PC-9 (cell line): ENCODE measurements at regions not wholly inside any gene's neighbourhood (a gene's known extent, or its start where the extent isn't known, plus 50 kb on each side); places are given as distances from the start of the nearest gene placed in this dataset.

ENCODE experiments used
- BruUV-seq: library from RNA; stranded (reverse); fragments of 400-500 nt; replicated peaks from 2 replicates; lab custom pipeline; 2021; lab: Mats Ljungman, UMichigan
- CTCF ChIA-PET: fragments of 300-600 bp; sonication (Branson Sonifier 250); formaldehyde crosslinking; loops from one replicate; lab custom pipeline; 2022; ENCODE audit warnings: antibody characterized with exemption; lab: Charles Lee
- POLR2A ChIA-PET: fragments of 300-600 bp; sonication (Branson Sonifier 250); formaldehyde crosslinking; loops from one replicate; lab custom pipeline; 2022; ENCODE audit warnings: antibody characterized with exemption; ENCODE audit not compliant: unreplicated experiment; lab: Charles Lee
- DNase-seq, 2 experiments: peaks; one replicate each; pipeline versions ENCODE4 v3.0.0 to v3.0.0-alpha.2; 2015 to 2022; ENCODE audit warnings: mixed read lengths in 1 of 2
- H2AFZ ChIP-seq: fragments of 200-600 bp; sonication (generic); 2 replicates; pipeline ENCODE4 v1.8.1; 2017; ENCODE audit warnings: antibody characterized with exemption
- H3F3A ChIP-seq: fragments of 200-600 bp; sonication (generic); 2 replicates; pipeline ENCODE4 v1.8.1; 2017; ENCODE audit warnings: antibody characterized with exemption, mild to moderate bottlenecking, low read depth; ENCODE audit not compliant: insufficient read depth
- H3K27ac ChIP-seq: fragments of 200-600 bp; sonication (generic); 2 replicates; pipeline ENCODE4 v1.6.1; 2016; ENCODE audit warnings: mixed run types
- H3K27me3 ChIP-seq: fragments of 200-600 bp; sonication (generic); 2 replicates; pipeline ENCODE4 v1.6.1; 2016; ENCODE audit warnings: low read depth, mixed run types; ENCODE audit not compliant: insufficient read depth
- H3K36me3 ChIP-seq: fragments of 200-600 bp; sonication (generic); 2 replicates; pipeline ENCODE4 v1.6.1; 2016; ENCODE audit warnings: low read depth, mixed run types
- H3K4me1 ChIP-seq: fragments of 200-600 bp; sonication (generic); replicated peaks from 2 replicates; pipeline ENCODE4 v1.6.1; 2016; ENCODE audit warnings: mixed run types; ENCODE audit not compliant: insufficient read depth
- H3K4me2 ChIP-seq: fragments of 200-600 bp; sonication (generic); 2 replicates; pipeline ENCODE4 v1.6.1; 2017; ENCODE audit warnings: mixed run types
- H3K4me3 ChIP-seq: fragments of 200-600 bp; sonication (generic); 2 replicates; pipeline ENCODE4 v1.6.1; 2016; ENCODE audit warnings: mixed run types
- H3K79me2 ChIP-seq: fragments of 200-600 bp; sonication (generic); 2 replicates; pipeline ENCODE4 v1.6.1; 2017; ENCODE audit warnings: low read depth, mixed run types
- H3K9me2 ChIP-seq: fragments of 200-600 bp; sonication (generic); 2 replicates; pipeline ENCODE4 v1.8.1; 2017; ENCODE audit warnings: mild to moderate bottlenecking; ENCODE audit not compliant: insufficient read depth
- H3K9me3 ChIP-seq: fragments of 200-600 bp; sonication (generic); 2 replicates; pipeline ENCODE4 v1.8.1; 2016; ENCODE audit warnings: low read depth; ENCODE audit not compliant: insufficient read depth
- H4K20me1 ChIP-seq: fragments of 200-600 bp; sonication (generic); 2 replicates; pipeline ENCODE4 v1.8.1; 2017; ENCODE audit not compliant: insufficient read depth
- CTCF ChIP-seq: fragments of 200-600 bp; sonication (generic); conservative IDR thresholded peaks from 2 replicates; pipeline ENCODE4 v1.6.1; 2017; ENCODE audit warnings: mixed run types, antibody characterized with exemption, mild to moderate bottlenecking, moderate library complexity
- EZH2 ChIP-seq: fragments of 200-600 bp; sonication (generic); IDR thresholded peaks from 2 replicates; pipeline ENCODE4 v1.8.0; 2017; ENCODE audit warnings: antibody characterized with exemption, low read depth
- intact Hi-C: fragments of 100-400 bp; cut with micrococcal nuclease; formaldehyde crosslinking; loops from one replicate; pipeline ENCODE4 v1.10.0; 2022; ENCODE audit not compliant: unreplicated experiment

GRCh38 chr18:38475686-38476085 is 910.1 kb upstream of the CELF4 start:
- no peak for DNase-seq
- no TSS peak for BruUV-seq
- Histone ChIP-seq H3K9me2 (no peaks in the 10 kb centered on the region), H3K27ac (no peak overlapping the region), H3F3A (no peaks in the 10 kb centered on the region), H4K20me1 (no peaks in the 10 kb centered on the region), H2AFZ (no peak overlapping the region), H3K4me3 (no peak overlapping the region), H3K27me3 (no peaks in the 10 kb centered on the region), H3K79me2 (no peaks in the 10 kb centered on the region), H3K4me2 (no peak overlapping the region), H3K36me3 (no peaks in the 10 kb centered on the region), H3K9me3 (no peaks in the 10 kb centered on the region), H3K4me1 (no peaks in the 10 kb centered on the region)
- ChIA-PET CTCF (no interaction called here), POLR2A (no interaction called here)
- TF ChIP-seq CTCF (no peak), EZH2 (no peak)
- intact Hi-C loops = no loop called here

GRCh38 chr18:38473535-38473934 is 907.9 kb upstream of the CELF4 start:
- Histone ChIP-seq H4K20me1 (no peaks in the 10 kb centered on the region), H3K9me3 (no peaks in the 10 kb centered on the region), H3K36me3 (no peaks in the 10 kb centered on the region), H3K27me3 (no peaks in the 10 kb centered on the region), H3K79me2 (no peaks in the 10 kb centered on the region), H3K4me2 (no peak overlapping the region), H3K27ac (no peak overlapping the region), H2AFZ (no peak overlapping the region), H3K4me1 (no peaks in the 10 kb centered on the region), H3F3A (no peaks in the 10 kb centered on the region), H3K9me2 (no peaks in the 10 kb centered on the region), H3K4me3 (no peak overlapping the region)
- POLR2A ChIA-PET = no interaction called here
- CTCF ChIA-PET = no interaction called here
- DNase-seq = no peak
- no TSS peak for BruUV-seq
- intact Hi-C loops = no loop called here
- TF ChIP-seq EZH2 (no peak), CTCF (no peak)

- ChIA-PET POLR2A (no interaction called here), CTCF (no interaction called here)
- Histone ChIP-seq H3F3A (no peaks in the 10 kb centered on the region), H4K20me1 (no peaks in the 10 kb centered on the region), H3K4me3 (no peak overlapping the region), H2AFZ (no peak overlapping the region), H3K9me2 (no peaks in the 10 kb centered on the region), H3K9me3 (no peaks in the 10 kb centered on the region), H3K27ac (no peak overlapping the region), H3K79me2 (no peaks in the 10 kb centered on the region), H3K27me3 (no peaks in the 10 kb centered on the region), H3K4me1 (no peaks in the 10 kb centered on the region), H3K36me3 (no peaks in the 10 kb centered on the region), H3K4me2 (no peak overlapping the region)
- intact Hi-C loops = no loop called here
- DNase-seq = no peak
- no TSS peak for BruUV-seq
- TF ChIP-seq CTCF (no peak), EZH2 (no peak)
These were observed 904.8 kb upstream of the CELF4 start for GRCh38 chr18:38470421-38470820.
